ENCODE measurements at regions not wholly inside any gene's neighbourhood (a gene's known extent, or its start where the extent isn't known, plus 50 kb on each side); places are given as distances from the start of the nearest gene placed in this dataset.
"Not testable (repeated sequence)": the region's sequence is repeated elsewhere in the genome, so short reads cannot be mapped to it uniquely, and the experiment has no call there.

DNA sequence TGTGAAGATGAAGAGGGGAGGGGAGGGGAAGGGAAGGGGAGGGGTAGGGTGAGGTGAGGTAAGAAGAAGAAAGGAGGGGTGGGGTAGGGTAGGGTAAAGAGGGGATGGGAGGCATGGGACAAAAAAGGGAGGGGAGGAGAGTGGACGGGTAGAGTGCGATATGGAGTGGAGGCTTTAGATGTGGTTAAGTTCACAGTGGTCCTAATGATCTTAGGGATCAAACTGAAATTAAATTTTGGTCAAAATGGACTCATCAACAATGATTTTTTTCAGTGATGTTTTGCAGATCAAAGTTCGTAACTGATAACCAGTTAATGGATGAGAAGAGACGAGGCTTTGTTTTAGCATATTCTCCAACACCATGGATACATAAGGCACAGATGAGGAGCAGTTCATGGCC, 513.9 kb upstream of the ACVR2A start:
- no peak for DNase-seq (ENCODE audit: low read depth in 2 of 2, low spot score in 1 of 2)

DNA sequence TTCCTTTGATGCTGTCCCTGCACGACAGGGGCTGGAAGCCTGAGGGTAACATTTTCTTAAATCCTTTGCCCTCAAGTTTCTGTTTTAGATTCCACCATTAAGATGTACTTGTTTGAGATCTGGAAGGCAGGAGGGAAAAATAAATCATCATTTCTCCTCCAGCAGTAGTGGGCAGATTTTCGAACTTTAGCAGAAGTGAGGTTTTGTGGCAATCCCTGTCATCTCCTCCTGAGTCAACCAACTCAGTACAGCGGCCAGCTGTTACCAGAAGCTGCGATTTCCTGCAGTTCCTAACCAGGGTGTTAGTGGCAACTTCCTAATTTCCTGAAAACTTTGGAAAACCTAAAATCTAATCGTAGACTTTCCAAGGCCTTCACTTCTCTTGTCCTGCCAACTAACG, 517.2 kb upstream of the ACVR2A start:
- peak in 1 of 2 donors; percentile 1 for DNase-seq (ENCODE audit: low read depth in 2 of 2, low spot score in 1 of 2)

DNA sequence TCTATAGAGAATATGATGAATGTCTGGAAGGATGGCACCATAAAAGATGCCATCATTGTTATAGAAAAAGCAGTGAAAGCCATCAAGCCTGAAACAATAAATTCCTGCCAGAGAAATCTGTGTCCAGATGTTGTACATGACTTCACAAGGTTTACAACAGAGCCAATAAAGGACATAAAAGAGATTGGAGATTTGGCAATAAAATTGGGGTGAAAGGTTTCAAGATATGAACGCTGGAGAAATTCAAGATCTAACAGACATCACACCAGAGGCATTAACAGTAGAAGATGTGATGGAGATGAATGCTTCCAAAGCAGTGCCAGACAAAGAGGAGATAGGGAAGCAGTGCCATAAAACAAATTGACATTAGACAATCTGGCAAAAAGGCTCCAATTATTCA, 518.8 kb upstream of the ACVR2A start:
- no peak for DNase-seq (ENCODE audit: low read depth in 2 of 2, low spot score in 1 of 2)

DNA sequence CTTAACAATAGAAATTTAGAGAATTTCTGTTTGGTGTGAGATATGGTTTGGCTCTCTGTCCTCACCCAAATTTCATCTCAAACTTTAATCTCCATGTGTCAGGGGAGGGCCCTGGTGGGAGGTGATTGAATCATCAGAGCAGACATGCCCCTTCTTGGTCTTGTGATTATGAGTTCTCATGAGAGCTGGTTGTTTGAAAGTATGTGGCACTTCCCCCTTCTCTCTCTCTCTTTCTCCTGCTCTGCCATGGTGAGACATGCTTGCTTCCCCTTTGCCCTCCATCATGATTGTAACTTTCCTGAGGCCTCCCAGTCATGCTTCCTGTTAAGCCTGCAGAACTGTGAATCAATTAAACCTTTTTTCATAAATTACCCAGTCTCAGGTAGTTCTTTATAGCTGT, 524.7 kb upstream of the ACVR2A start:
- DNase-seq (ENCODE audit: low read depth in 2 of 2, low spot score in 1 of 2): no peak

DNA sequence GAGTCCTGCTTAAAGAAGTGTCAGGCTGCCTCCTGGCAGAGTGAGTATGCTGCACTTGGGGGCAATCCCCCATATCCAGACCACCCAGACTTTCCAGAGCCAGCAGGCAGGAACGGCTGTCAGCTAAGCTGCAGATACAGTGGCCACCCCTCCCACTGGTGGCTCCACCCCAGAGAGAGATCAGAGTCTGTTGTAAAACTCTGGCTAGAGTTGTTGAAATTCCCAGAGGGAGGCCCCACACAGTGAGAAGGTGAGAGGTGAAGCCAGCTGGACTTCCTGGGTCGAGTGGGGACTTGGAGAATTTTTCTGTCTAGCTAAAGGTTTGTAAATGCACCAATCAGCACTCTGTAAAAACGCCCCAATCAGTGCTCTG, 533.8 kb upstream of the ACVR2A start:
- no peak for DNase-seq (ENCODE audit: low read depth in 2 of 2, low spot score in 1 of 2)

DNA sequence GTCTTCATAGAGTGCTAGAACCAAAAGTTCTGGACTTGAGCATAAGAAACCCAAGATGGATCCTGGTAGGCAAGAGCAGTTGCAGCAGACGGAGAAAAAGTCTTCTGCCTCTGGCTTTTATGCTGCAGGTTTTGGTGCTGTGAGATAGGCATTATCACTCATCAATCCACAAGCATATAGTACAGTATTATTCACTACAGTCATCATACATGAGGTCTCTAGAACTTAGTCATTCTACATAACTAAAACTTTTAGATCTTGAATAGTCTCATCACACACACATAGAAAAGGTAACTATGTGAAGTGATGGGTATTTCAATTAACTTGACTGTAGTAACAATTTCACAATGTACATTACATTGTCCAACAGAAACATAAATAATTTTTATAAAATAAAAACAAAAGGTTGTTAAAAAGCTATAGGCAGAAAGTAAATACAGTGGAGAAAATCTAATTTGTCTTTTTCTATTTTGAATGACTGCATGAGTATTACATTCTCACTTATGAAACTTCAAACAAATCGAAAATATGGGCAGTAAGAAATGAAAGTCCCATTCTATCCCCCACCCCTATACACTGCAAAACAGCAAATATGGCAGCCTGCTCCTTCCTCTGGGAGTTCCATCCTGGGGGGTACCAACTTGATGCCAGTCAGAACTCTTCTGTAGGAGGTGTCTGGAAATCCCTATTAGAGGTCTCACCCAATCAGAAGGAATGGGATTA, 534.3 kb upstream of the ACVR2A start:
- DNase-seq (ENCODE audit: low read depth in 2 of 2, low spot score in 1 of 2): no peak

DNA sequence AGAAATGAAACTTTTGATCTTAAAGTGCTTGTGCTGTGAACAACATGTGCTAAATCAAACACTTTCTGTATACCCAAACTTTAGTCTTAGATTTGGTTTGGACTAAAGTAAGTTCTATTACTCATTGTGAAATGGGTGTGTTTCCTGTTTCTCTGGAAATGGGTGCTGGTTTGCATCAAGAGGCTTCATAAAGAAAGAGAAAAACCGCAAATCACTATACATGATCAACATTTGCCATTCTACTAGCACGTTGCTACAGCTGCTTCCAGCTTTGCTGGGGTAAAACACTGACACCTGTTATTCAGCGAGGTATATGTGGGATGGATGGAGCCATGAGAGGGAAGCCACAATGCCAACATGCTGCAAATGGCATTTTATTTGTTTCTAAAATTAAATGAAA, 547.0 kb upstream of the ACVR2A start:
- no peak for DNase-seq (ENCODE audit: low read depth in 2 of 2, low spot score in 1 of 2)

DNA sequence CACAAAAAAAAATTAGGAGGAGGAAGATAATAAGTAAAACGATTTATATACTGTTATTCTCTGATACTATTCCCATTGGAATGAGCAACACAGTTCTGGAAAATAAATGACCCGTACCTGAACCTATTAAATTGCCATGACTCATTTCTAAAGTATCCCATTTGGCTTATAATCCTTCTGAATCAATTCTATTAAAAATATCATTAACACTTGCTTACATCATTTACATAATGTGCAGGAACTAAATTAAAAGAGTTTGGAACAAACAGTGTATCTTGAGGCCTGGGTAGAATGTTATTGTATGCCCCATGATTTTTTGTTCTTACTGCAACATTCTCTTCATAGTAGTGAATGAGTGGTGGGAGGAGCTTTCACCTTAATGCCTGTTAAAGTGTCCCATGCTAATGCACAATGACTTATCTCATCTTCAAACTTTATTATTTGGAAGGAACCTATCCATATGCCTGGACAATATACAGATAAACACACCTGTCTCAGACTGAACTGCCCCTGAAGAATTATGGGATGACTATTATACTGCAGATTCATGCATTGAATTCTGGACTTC, 549.9 kb upstream of the ACVR2A start:
- DNase-seq (ENCODE audit: low read depth in 2 of 2, low spot score in 1 of 2): no peak

DNA sequence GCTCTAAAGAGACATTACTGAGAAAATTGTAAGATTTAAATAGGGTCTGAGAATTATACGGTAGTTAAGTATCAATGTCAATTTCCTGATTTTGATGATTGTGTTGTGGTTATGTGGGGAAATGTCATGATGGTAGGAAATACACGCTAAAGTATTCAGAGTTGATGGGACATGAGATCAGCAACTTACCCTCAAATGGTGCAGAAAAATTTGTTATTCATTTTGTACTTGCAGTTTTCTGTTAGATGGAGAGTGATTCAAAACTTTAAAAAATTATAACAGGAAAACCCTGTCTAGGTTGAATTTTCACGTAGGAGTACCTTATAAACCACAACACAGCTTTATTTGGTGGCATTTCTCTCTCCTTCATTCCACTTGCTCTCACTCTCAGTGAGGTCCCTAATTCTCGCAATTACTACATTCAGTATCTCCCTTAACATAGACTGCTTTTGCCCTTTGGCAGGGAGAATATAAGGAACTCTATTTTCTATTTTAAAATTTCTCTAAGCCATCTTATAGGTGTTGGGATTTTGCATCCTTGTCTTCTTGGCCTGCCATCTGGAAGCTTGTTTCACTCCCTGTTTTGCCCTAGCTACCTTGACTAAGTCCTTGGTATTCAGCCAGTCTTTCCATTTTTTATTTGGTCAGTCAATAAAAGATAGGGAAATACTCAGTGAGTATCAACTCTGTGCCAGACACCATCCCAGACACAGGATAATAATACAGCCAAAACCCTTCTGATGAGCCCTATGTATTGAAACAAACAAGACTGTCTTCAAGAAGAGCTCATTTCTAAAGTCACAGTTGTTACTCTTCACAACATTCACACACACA, 550.6 kb upstream of the ACVR2A start:
- no peak for DNase-seq (ENCODE audit: low read depth in 2 of 2, low spot score in 1 of 2)

DNA sequence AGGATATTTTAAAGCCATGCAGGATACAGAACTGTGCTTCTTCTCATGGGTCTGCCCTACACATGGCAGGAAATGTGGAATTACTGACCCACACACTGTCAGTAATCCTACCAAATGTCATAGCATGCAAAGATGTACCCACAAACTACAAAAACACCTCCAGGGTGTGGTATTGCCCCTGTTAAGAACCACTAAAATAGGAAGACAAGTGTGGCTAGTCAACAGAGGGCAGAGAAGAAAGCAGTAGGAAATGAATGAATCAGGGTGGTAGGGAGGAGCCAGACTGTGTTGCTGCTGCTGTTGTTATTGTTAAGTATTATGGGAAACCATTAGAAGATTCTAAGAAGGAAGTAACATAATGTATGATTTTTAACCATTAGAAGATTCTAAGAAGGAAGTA, 556.7 kb upstream of the ACVR2A start:
- no peak for DNase-seq (ENCODE audit: low read depth in 2 of 2, low spot score in 1 of 2)

DNA sequence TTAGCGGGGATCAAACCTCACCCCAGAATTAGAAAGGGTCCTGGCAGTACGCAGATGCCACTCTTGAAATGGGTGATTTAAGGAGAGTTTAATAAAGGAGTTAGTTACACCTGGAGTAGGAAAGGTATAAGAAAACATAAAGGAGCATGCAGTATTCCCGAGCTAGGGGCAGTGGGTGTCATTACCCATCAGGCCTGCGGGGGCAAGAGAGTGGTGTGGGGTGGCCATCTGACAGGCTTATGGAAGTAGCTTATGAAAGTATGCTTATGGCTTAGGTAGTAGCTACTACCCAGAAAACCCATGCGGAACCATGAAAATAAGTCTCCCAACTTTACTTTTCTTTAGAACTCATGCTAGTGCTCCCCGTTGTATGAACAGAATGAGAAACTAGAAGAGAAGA, 568.9 kb upstream of the ACVR2A start:
- no peak for DNase-seq (ENCODE audit: low read depth in 2 of 2, low spot score in 1 of 2)

DNA sequence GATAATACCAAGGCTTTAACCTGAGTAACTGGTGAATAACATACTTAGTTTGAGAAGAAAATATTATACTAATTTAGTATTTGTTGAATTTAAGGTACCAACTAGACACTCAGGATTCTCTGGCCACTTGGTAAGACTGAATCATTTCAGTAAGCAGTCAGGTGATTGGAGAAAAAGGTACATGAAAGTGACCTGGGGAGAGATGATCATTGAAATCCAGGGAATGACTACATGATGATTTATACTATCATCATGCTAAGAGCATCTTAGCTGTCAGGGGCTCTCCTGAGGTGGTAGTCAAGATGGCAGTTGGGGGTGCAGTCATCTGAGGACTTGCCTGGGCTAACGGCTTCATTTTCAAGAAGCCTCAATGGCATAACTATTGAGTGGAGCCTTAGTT, 571.2 kb upstream of the ACVR2A start:
- no peak for DNase-seq (ENCODE audit: low read depth in 2 of 2, low spot score in 1 of 2)

DNA sequence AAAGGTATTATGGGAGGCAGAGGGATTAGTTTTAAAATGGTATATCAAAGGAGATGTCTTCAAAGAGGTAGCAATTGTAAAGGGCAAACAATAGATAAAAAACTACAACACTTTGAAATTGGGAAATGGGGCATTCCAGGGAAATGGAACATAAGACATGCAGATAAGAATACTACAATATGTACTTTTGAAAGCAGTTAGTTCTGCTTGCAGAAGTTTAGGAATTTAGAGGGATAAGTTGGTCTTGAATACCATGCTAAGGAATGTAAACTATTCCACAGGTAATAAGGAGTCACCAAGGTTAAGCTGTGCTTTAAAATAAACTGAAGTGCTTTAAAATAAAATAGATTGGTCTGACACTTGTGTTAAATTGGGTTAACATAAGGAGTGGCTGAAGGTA, 571.7 kb upstream of the ACVR2A start:
- DNase-seq (ENCODE audit: low read depth in 2 of 2, low spot score in 1 of 2): no peak

DNA sequence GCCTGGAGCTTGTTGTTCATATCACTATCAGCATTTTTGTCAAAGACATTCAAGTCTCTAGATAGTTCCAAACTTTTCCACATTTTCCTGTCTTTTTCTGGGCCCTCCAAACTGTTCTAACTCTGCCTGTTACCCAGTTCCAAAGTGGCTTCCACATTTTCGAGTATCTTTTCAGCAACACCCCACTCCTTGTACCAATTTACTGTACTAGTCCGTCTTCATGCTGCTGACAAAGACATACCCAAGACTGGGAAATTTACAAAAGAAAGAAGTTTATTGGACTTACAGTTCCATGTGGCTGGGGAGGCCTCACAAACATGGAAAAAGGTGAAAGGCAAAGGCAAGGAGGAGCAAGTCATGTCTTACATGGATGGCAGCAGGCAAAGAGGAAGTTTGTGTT, 575.2 kb upstream of the ACVR2A start:
- not testable (repeated sequence) for DNase-seq (ENCODE audit: low read depth in 2 of 2, low spot score in 1 of 2)

DNA sequence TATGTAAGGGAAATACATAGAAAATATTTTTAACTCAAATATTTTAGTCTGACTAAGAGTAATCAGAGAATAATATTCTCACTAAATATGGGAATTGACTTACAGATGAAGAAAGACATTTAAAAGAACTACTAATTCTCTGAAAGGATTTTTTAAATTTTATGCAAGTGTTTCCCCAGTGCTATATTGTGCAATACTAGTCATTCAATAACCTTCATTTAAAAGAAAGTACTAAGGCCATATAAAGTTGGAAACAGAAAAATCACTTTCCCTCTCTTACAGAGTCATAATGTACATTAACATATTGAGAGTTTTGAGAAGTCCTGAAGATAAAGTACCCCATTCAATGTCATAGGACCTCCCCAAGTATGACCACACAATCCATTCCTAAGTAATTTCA, 584.6 kb upstream of the ACVR2A start:
- no peak for DNase-seq (ENCODE audit: low read depth in 2 of 2, low spot score in 1 of 2)

DNA sequence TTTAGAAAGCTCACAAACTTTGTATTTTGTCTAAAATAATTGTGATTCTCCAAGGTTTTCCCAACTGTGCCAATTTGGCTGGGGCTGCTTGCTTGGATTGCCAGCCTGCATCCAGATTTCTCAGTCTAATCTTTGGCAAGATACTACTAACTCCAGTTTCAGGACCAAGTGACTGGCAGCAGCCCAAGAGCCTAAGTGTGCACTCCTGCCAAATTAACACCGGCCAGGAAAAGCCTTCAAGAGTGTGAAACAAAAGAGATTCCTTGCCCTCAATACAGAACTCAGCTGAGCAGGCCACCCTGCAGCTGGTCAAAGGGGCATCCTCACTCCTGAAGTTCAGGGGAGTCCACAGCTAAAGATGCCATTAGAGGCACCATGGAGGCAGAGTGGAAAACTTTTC, 589.0 kb upstream of the ACVR2A start:
- DNase-seq (ENCODE audit: low read depth in 2 of 2, low spot score in 1 of 2): no peak

DNA sequence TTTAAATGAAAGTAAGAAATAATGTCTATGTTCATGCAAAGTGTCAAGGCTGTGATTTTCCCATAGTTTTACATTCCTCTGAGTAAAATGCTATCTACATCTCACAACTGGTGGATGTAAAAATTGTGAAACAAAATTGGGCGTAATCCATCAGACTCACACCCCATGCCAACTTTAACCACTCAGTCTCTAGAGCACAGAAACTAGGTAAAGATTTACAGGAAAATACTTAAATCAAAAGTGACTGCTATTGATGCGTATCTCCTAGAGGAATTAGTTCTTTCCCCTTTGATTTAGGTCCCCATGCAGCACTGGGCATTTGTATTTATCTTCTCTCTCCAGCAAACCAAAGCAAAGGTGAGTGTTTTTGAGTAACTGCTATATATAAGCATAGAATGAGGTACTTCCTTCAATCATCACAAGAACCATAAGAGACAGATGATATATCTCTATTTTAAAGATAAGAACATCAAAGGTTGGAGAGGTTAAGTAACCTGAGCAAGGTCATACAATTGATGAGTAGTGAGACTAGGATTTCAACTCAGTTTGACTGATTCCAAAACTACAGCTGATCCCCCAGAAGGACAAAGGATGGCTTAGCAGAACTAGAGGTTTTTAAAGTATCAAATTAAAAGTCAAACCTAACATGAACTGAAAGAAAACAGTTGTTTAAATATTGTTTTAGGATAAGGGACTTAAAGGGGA, 594.0 kb upstream of the ACVR2A start:
- DNase-seq (ENCODE audit: low read depth in 2 of 2, low spot score in 1 of 2): no peak

DNA sequence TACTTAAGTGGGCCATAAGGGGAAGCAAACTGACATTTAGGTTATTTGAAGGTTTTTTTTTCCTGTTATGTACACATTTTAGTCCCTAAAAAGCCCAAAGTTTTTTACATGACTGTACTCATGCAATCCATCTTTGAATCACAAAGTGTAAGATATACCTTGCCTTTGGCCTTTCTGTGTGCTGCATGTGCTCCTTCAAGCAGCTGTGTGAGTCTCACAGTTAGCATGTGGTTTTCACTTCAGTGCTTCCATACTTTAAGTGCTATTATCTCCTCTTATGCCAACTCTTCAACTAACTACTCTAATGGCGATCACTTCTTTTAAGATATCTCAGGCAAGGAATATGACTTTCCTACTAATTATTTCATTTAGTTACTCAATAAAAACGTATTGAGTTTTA, 597.1 kb upstream of the ACVR2A start:
- no peak for DNase-seq (ENCODE audit: low read depth in 2 of 2, low spot score in 1 of 2)

DNA sequence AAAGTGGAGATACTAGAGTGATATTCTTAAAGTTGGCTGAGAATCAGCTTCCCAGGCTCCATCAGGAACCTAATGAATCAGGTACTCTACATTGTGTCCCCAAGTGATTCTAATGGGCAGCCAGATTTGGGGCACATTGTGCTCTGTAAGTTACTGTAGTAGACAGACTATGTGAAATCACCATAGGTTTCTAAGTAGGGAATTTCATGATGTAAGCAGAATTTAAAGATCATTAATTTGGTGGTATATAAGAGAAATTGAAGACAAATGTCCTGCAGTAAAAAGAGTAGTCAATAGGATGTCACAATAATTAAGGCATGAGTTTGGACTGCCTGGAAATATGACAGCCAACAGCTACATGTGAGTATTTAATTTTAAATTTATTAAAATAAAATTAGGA, 602.4 kb upstream of the ACVR2A start:
- no peak for DNase-seq (ENCODE audit: low read depth in 2 of 2, low spot score in 1 of 2)

DNA sequence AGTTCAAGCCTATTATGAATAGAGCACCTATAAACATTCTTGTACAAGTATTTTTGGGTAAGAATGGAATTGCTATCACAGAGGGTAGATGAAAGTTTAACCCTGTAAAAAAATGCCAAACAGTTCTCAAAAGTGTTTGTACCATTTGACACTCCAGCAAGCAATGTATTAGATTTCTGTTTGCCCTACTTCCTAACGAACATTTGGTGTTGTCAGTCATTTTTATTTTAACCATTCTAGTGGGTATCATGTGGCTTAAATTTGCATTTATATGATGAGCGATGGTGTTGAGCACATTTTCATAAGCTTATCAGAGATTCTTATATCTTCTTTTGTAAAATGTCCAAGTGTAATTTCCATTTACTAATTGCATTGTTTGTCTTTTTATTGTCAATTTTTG, 608.2 kb upstream of the ACVR2A start:
- DNase-seq (ENCODE audit: low read depth in 2 of 2, low spot score in 1 of 2): no peak

DNA sequence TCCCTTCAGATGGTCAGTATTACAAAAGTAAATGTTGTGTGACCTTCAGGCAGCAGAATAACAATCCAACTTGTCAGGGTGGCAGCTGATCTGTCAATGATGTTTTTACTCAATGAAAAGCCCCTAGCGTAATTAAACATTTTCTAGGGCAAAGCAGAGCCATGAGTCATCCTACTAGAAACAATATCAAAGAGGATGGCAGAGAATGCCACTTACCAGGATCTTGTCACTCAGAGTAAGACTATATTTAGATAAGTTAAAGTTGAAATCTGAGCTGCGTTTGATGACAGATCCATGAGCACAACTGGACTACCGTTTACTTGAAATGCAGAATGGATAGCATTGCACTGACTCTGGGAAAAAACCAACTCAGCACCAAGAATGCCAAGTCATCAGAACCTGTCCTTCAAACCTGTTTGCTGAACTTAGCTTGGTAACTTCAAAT, 612.6 kb upstream of the ACVR2A start:
- DNase-seq (ENCODE audit: low read depth in 2 of 2, low spot score in 1 of 2): no peak

DNA sequence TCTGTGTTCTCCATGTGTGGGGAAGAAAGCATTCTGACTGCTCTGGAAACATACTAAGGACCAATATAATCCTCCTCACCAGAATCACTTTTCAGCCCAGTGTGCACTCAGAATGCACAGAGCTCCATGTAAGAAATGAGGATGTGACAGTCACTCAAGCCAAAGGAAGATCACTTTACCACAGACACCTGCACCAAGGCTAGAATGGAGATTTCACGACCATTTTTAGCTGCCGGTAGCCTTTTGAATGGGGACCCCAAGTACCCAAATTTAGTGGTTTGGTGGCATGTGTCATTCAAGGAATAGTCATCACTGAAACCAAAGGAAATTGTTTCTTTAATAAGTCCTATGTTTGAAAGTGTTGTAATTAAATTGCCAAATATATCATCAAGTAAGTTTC, 613.2 kb upstream of the ACVR2A start:
- no peak for DNase-seq (ENCODE audit: low read depth in 2 of 2, low spot score in 1 of 2)

Data from stimulated activated CD8-positive, alpha-beta memory T cell treated with anti-CD3 and anti-CD28 coated beads, Interleukin-4, amount 100 ng/mL, for 1 hour (primary cell).